Activated CD4-positive, alpha-beta T cell treated with anti-CD3 and anti-CD28 coated beads, Interleukin-2, amount 10 ng/mL, durations not matched to agents 24 days and 14 days (primary cell): ENCODE measurements at regions not wholly inside any gene's neighbourhood (a gene's known extent, or its start where the extent isn't known, plus 50 kb on each side); places are given as distances from the start of the nearest gene placed in this dataset.

Experiments used
- DNase-seq: peaks from one replicate; pipeline ENCODE4 v3.0.0; 2022
- H3K27ac Mint-ChIP-seq: one replicate; pipeline ENCODE4 v1.8.0; 2022; ENCODE audit warnings: mild to moderate bottlenecking, mixed read lengths
- H3K27me3 Mint-ChIP-seq: one replicate; pipeline ENCODE4 v1.8.0; 2022; ENCODE audit warnings: mixed read lengths
- H3K36me3 Mint-ChIP-seq: one replicate; pipeline ENCODE4 v1.8.0; 2022; ENCODE audit warnings: low read depth, mild to moderate bottlenecking, mixed read lengths
- H3K4me1 Mint-ChIP-seq: one replicate; pipeline ENCODE4 v1.8.0; 2021; ENCODE audit warnings: mixed read lengths
- H3K4me3 Mint-ChIP-seq: one replicate; pipeline ENCODE4 v1.8.0; 2022; ENCODE audit warnings: mild to moderate bottlenecking, moderate library complexity, mixed read lengths
- H3K9me3 Mint-ChIP-seq: one replicate; pipeline ENCODE4 v1.8.0; 2021; ENCODE audit warnings: mixed read lengths
- intact Hi-C: fragments of 100-400 bp; cut with micrococcal nuclease; formaldehyde crosslinking; loops from one replicate; pipeline ENCODE4 v1.15.1; 2023

DNA sequence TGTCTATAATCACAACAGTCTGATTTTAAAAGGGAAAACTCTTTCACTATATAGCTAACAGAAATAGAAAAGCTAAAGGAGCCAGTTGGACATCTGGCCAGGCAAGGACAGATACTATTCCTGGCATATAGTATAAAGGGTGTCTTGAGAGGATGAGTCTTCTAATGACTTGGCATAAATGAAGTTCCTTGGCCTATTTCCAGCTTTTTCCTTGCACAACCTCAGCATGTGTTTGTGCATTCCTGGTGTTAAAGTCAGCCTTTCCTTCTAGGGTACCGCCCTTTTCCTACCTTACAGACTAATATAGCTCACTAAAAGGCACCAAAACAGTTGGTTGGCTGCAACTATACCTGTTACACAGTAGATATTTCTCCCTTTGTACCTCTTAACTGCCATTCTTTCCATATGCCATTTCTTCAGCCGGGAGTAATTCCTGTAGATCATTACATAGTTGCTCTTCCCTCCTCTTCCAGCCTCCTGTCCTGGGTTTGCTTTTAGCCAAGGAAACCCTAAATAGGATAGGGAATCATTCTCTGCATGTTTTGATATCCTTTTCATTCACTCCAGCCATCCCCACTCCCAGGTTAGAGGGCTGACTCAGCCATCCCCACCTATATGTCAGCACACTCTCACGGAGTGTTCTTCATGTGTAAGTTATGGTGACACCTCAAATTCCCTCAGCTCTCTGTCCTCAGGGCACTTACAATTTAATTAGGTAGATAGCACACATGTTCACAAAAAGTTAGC is 102.1 kb upstream of the MDFIC start:
- Mint-ChIP-seq H3K27ac (no peak overlapping the region), H3K27me3 (no peaks in the 10 kb centered on the region), H3K9me3 (peaks cover 7% of the 10 kb centered on the region), H3K4me1 (peaks cover 21% of the 10 kb centered on the region), H3K4me3 (no peak overlapping the region), H3K36me3 (peaks cover 16% of the 10 kb centered on the region)
- no peak for DNase-seq
- intact Hi-C loops, result no loop called here

DNA sequence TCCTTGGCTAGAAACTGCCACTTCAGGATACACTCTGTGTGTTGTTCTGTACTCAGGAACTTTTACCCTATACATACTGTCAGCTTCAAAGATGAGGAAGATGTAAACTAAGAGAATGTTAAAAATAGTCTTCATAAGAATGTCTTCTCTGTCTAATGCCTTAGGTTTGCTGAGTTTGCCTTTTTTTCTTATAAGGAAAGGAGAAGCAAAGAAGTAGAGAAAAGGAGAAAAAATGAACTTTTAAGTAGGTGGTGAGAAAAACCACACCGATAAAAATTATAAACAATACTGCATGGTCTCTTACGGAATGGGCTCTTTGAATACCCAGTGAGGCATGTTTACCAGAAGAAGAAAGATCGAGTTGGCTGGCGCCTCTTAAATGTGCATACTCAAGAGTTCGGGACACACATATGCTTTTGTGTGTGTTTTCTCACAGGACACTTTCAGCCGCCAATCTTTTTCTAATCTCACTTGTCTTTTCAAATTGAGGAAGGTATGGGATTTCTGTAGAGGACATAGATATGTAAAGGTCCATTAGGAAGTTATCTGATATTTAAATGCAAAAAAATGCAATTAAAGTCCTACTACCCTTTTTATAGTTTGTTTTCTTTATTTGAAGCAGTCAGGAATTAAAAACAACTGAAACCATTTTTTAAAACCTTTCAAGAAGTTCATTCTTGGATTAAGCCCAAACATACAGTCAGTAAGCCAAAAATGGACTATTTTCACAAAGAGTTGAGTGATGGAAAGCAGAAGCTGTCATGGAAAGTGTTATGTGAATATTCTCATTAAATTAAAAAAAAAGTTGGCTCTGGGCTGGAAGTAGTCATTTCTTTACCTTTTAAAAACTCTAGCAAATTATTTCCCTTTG is 100.6 kb upstream of the MDFIC start:
- Mint-ChIP-seq H3K4me1 (peaks cover 34% of the 10 kb centered on the region), H3K27me3 (no peaks in the 10 kb centered on the region), H3K4me3 (no peak overlapping the region), H3K27ac (peak overlapping the region; percentile 77), H3K36me3 (peaks cover 27% of the 10 kb centered on the region), H3K9me3 (peaks cover 15% of the 10 kb centered on the region)
- no peak for DNase-seq
- intact Hi-C loops, result no loop called here

DNA sequence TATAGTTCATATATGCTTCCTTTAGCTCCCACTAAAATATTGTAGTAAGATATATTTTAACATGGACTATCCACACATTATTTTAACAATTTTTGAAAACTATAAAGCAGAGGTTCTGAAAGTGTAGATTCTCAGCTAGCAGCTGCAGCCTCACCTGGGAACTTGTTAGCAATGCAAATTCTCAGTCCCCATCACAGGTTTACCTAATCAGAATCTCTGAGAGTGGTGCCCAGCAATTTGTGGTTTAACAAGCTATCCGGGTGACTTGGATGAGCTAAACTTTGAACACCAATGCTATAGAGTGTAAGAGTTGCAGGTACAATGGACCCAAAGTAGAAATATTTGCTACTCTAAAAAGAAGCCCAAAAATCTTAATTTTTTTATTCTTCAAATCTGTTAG is 99.8 kb upstream of the MDFIC start:
- Mint-ChIP-seq H3K4me1 (peaks cover 34% of the 10 kb centered on the region), H3K9me3 (peaks cover 10% of the 10 kb centered on the region), H3K27me3 (no peaks in the 10 kb centered on the region), H3K4me3 (no peak overlapping the region), H3K27ac (no peak overlapping the region), H3K36me3 (peaks cover 23% of the 10 kb centered on the region)
- intact Hi-C loops, result no loop called here
- DNase-seq, result no peak

DNA sequence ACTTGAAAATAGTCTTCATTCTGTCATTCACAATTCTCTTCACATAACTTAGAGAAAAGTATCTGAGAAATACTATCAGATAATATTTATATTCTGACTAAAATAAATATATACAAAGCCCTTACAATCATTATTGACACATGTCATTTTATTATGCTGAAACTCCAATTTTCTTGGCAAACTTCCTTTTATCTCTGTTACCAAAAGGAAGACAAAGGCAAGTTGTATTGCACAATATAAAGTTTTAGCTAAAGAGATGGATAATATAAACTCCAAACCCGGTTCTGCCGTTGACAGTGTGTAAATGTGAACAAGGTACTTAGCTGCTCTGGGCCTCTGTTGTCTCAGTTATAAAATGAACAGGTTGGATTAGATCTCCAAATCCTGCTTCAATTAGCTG is 99.0 kb upstream of the MDFIC start:
- peaks cover 13% of the 10 kb centered on the region for H3K9me3 Mint-ChIP-seq
- intact Hi-C loops, result no loop called here
- H3K4me1 Mint-ChIP-seq, result peaks cover 34% of the 10 kb centered on the region
- H3K27ac Mint-ChIP-seq, result no peak overlapping the region
- DNase-seq, result no peak
- peaks cover 28% of the 10 kb centered on the region for H3K36me3 Mint-ChIP-seq
- no peak overlapping the region for H3K4me3 Mint-ChIP-seq
- no peaks in the 10 kb centered on the region for H3K27me3 Mint-ChIP-seq

DNA sequence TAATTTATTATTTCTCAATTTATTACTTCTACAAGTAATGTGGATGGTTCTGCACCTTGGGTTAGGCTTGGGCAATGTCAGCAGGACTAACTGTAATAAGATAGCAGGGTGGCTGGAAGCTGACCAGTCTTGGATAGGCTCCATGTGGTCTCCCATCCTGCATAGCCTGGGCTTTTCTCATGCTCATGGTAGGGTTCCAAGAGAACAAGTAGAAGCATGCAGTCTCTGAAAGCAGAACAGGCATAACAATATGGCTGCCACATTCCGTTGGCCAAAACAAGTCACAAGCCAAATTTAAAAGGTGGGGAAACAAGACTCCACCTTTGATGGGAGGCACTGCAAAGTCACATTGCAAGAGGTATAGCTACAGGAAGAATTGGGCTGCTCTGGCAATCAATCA is 98.6 kb upstream of the MDFIC start:
- Mint-ChIP-seq H3K4me3 (no peak overlapping the region), H3K27ac (no peak overlapping the region), H3K27me3 (no peaks in the 10 kb centered on the region), H3K36me3 (peaks cover 30% of the 10 kb centered on the region), H3K9me3 (peaks cover 17% of the 10 kb centered on the region), H3K4me1 (peaks cover 33% of the 10 kb centered on the region)
- no peak for DNase-seq
- intact Hi-C loops, result no loop called here

DNA sequence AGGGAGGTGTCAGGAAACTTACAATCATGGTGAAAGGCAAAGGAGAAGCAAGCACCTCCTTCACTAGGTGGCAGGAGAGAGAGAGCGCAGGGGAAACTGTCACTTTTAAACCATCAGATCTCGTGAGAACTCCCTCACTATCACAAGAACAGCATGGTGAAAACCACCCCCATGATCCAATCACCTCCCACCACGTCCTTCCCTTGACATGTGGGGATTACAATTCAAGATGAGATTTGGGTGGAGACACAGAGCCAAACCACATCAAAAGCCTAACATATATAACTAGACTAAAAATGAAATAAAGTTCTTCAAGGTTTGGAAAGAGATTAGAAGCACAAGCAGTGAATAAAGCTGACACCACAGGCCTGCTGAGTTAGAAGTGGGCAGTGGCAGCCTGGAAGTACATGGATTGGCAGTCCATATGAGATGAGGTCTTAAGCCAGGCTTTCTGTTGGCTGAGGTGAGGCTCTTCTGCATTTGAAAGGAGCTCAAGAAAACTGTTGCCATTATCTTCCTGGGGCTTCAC is 96.4 kb upstream of the MDFIC start:
- Mint-ChIP-seq H3K4me1 (peaks cover 24% of the 10 kb centered on the region), H3K36me3 (peaks cover 29% of the 10 kb centered on the region), H3K27me3 (no peaks in the 10 kb centered on the region), H3K9me3 (peaks cover 23% of the 10 kb centered on the region), H3K27ac (peak overlapping the region; percentile 97), H3K4me3 (peak overlapping the region; percentile 54)
- intact Hi-C loops, result loop anchor here (1.0 kb wide), 3 partner anchors 8 to 97 kb away; partner anchors contain the start of gene MDFIC
- peak; percentile 72 for DNase-seq

DNA sequence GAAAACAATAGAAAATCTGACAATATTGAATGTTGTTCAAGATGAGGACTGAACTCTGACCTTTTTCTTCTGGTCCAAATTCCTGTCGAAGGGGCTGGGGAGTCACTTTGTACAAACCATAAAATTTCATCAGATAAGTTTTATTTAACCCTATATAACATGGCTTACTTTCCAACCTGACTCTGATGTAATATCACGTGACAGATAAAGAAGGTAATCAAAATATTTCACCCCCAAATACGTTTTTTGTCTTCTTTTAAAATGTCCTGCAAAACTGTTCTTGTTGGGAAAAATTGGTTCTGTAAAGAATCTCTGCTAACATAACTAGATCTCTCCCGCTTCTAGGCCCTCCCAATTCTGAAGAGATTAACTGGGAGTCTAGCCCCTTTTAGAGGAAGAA is 90.9 kb upstream of the MDFIC start:
- peaks cover 24% of the 10 kb centered on the region for H3K9me3 Mint-ChIP-seq
- H3K4me3 Mint-ChIP-seq, result no peak overlapping the region
- intact Hi-C loops, result loop anchor here (5.0 kb wide), 1 partner anchor 181 kb away; no protein-coding TSS in a partner anchor
- H3K4me1 Mint-ChIP-seq, result peaks cover 29% of the 10 kb centered on the region
- peak overlapping the region; percentile 41 for H3K27ac Mint-ChIP-seq
- H3K36me3 Mint-ChIP-seq, result peaks cover 22% of the 10 kb centered on the region
- DNase-seq, result no peak
- H3K27me3 Mint-ChIP-seq, result no peaks in the 10 kb centered on the region

DNA sequence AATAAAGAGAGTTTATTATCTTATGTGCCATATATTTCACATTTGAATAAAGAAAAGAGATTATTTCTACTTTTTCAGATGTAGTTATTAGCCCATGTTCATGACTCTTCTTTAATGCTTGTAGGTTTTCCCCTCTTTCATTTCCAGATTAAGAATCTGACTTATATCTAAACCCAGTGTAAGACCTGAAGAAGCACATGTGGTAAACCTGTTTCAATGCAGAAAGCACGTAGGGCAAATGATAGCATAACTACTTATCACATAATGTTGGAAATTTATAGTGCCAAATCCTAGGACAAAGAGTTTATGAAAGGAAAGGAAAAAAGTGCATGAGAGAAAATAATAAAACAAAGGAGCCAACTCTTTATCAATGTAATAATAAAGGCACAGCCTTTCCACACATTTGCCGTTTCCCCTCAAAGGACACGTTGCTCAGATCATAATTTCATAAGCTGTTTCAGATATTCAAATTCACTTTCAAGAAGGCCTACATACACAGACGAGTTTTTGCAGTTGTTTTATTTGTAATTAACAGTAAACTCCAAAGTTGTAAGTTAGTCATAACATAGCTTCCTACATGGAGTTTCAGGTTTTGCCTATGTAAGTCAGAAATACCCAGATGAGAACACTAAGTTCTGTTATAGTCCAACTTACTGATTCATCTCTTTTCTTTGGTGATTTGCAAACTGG is 88.8 kb upstream of the MDFIC start:
- H3K27me3 Mint-ChIP-seq, result no peaks in the 10 kb centered on the region
- H3K9me3 Mint-ChIP-seq, result peaks cover 16% of the 10 kb centered on the region
- DNase-seq, result no peak
- intact Hi-C loops, result loop anchor here (1.0 to 5.0 kb wide), 11 partner anchors 8 to 179 kb away; no protein-coding TSS in a partner anchor
- peaks cover 8% of the 10 kb centered on the region for H3K36me3 Mint-ChIP-seq
- H3K4me3 Mint-ChIP-seq, result peak overlapping the region; percentile 67
- peak overlapping the region; percentile 95 for H3K27ac Mint-ChIP-seq
- peaks cover 26% of the 10 kb centered on the region for H3K4me1 Mint-ChIP-seq

DNA sequence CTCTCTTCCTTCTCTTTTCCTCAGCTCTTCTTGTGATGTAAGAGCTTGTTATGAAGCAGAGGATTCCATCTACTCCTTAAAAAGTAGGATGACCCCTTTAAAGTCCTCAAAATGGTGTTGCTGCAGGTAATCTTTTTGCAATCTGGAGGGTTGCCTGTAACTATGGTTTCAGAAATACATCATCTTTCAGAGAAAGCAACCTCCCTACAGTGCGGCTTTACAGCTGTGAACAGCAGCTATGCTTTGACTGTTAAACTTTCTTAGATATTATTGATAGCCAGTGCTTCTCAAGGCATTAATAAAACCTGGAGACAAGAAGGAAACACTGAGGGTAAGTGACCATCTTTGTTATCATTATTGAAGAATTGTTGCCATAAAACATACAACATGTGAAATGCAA is 86.6 kb upstream of the MDFIC start:
- peak overlapping the region; percentile 70 for H3K27ac Mint-ChIP-seq
- intact Hi-C loops, result no loop called here
- DNase-seq, result no peak

DNA sequence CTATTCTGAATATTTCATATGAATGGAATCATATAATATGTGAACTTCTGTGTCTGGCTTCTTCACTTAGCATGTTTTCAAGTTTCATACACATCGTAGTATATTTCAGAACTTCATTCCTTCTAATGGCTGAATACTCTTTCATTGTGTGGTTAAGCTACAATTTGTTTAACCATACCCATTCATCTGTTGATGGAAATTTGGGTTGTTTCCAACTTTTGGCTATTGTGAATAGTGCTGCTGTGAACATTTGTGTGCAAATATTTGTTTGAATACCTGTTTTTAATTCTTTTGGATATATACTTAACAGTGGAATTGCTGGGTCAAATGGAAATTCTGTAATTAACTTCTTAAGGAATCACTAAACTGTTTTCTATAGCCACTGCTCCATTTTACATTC is 86.0 kb upstream of the MDFIC start:
- Mint-ChIP-seq H3K27ac (no peak overlapping the region), H3K4me1 (peaks cover 26% of the 10 kb centered on the region), H3K4me3 (no peak overlapping the region), H3K27me3 (peaks cover 2% of the 10 kb centered on the region), H3K36me3 (peaks cover 4% of the 10 kb centered on the region), H3K9me3 (peaks cover 7% of the 10 kb centered on the region)
- no peak for DNase-seq
- intact Hi-C loops, result no loop called here

More for the DNA sequence above, 86.6 kb upstream of the MDFIC start:
- peaks cover 26% of the 10 kb centered on the region for H3K4me1 Mint-ChIP-seq
- H3K27me3 Mint-ChIP-seq, result peaks cover 2% of the 10 kb centered on the region
- H3K4me3 Mint-ChIP-seq, result no peak overlapping the region
- H3K9me3 Mint-ChIP-seq, result peaks cover 7% of the 10 kb centered on the region
- H3K36me3 Mint-ChIP-seq, result peaks cover 4% of the 10 kb centered on the region

DNA sequence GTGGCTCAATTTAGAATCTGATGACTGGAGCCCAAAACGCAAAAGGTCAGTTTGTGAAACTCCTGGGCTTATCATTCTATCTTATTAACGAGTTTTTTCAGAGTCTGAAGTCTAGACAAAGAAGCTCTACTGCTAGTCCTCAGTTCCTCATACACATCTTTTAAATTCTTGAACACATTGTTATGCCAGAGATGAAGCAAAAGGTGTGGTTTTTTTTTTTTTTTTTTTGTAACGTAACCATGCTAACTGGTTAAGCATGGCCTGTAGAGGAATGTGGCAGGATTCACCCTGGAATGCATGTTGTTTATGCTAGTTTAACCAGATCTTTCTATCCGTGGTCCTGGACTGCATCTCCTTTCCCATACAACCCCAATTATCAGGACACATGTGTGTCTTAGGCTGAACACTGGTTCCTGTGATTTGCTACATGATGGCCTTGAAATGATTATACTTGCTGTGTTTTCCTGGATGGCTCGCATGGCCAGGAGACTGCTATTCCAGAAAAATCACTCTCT is 79.3 kb upstream of the MDFIC start:
- H3K27ac Mint-ChIP-seq, result no peak overlapping the region
- H3K4me1 Mint-ChIP-seq, result no peaks in the 10 kb centered on the region
- no peaks in the 10 kb centered on the region for H3K36me3 Mint-ChIP-seq
- H3K9me3 Mint-ChIP-seq, result peaks cover 4% of the 10 kb centered on the region
- DNase-seq, result no peak
- H3K4me3 Mint-ChIP-seq, result no peak overlapping the region
- H3K27me3 Mint-ChIP-seq, result peaks cover 2% of the 10 kb centered on the region
- intact Hi-C loops, result no loop called here

DNA sequence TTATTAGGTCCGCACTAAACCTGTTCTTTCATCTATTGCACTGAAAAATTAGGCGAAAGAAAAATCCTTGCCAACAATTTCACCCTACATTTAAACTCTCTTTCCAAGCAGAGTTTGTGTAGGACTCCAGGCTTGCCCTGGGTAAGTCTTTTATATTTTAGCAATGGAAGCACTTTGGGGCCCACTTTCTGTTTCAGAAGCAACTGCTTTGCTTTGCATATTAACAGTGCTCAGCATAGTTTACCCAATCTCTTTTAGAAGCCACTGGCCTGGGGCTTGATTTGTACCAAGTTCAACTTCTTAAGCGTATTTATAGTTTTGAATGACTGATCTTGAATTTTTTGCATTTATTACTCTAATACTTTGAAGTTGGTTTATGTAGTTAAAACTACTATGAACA is 78.8 kb upstream of the MDFIC start:
- intact Hi-C loops, result no loop called here
- Mint-ChIP-seq H3K4me1 (no peaks in the 10 kb centered on the region), H3K9me3 (peaks cover 4% of the 10 kb centered on the region), H3K27ac (no peak overlapping the region), H3K27me3 (peaks cover 2% of the 10 kb centered on the region), H3K36me3 (no peaks in the 10 kb centered on the region), H3K4me3 (no peak overlapping the region)
- no peak for DNase-seq

DNA sequence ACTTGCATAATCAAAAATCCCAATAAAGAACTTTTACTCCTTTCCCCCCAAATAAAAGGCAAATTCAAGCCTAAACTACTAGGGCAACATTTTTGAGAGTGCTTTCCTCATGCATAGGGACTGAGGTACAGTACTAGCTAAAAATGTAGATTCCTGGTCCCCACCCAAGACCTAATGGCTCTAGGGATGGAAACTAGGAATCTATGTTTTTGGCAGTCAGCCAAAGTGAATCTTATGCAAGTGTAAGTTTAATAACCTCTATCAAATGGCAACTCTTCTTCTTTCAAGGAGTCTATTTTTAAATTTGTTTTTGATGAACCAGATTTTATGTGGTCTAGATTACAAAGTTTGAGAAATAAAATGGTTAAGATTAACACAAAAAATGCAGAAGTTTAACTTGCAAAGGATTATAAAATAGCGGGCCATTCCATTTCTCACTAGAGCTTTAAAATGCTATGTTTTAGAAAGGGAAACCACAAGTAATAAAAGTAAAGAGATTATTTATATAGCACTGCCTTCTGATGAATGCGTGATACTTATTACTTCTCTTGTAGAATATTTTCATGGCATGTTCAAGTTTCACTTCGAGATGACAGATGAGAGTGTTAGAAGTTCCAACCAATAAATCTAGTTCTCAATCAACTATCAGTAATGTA is 70.4 kb upstream of the MDFIC start:
- Mint-ChIP-seq H3K9me3 (no peaks in the 10 kb centered on the region), H3K27me3 (no peaks in the 10 kb centered on the region), H3K36me3 (no peaks in the 10 kb centered on the region), H3K4me3 (no peak overlapping the region), H3K27ac (no peak overlapping the region), H3K4me1 (no peaks in the 10 kb centered on the region)
- intact Hi-C loops, result no loop called here
- DNase-seq, result no peak
